HEK293 (cell line): ENCODE measurements at regions not wholly inside any gene's neighbourhood (a gene's known extent, or its start where the extent isn't known, plus 50 kb on each side); places are given as distances from the start of the nearest gene placed in this dataset.

Experiments
- CTCF ChIP-seq: fragments of 450-650 bp; formaldehyde crosslinking; IDR thresholded peaks from 2 replicates; pipeline ENCODE4 v1.5.1; 2016; ENCODE audit warnings: missing biosample characterization, missing genetic modification characterization
- ZBTB7A ChIP-seq: fragments of 450-650 bp; formaldehyde crosslinking; IDR thresholded peaks from 2 replicates; pipeline ENCODE4 v1.5.1; 2016; ENCODE audit warnings: low read depth, missing biosample characterization, missing genetic modification characterization

GRCh38 chr2:41432459-41432858 lies 615.4 kb upstream of the PKDCC start:
- TF ChIP-seq CTCF (tag by site-specific recombination) (no peak), ZBTB7A (tag by site-specific recombination) (no peak)
